Eye (tissue), 1 donor: ENCODE measurements at regions not wholly inside any gene's neighbourhood (a gene's known extent, or its start where the extent isn't known, plus 50 kb on each side); places are given as distances from the start of the nearest gene placed in this dataset.
"Not testable (repeated sequence)": the region's sequence is repeated elsewhere in the genome, so short reads cannot be mapped to it uniquely, and the experiment has no call there.

ENCODE experiments used
- DNase-seq: peaks from one replicate; pipeline ENCODE4 v3.0.0-alpha.2; 2015

- peak; percentile 58 for DNase-seq
These were observed 568.1 kb upstream of the LRRN3 start for GRCh38 chr7:110522761-110523200.

- DNase-seq: no peak
These were observed 561.8 kb upstream of the LRRN3 start for GRCh38 chr7:110529175-110529574.

DNA sequence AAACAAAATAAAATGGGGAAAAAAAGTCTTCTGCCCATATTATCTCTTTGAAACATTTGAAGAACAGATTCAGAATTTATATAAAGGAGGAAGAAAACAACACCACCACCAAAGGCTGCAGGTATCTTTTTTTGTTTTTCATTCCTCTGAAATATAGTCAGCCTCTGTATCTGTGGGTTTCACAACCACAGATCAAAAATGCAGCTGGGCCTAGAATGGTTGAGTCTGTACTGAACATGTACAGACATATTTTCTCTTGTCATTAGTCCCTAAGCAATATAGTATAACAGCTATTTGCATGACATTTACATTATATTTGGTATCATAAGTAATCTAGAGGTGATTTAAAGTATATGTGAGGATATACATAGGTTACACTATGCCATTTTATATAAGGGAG is 559.7 kb upstream of the LRRN3 start:
- DNase-seq: no peak

GRCh38 chr7:110534241-110534931 is 556.5 kb upstream of the LRRN3 start:
- peak; percentile 7 for DNase-seq

- no peak for DNase-seq
These were observed 551.7 kb upstream of the LRRN3 start for GRCh38 chr7:110539216-110539615.

DNA sequence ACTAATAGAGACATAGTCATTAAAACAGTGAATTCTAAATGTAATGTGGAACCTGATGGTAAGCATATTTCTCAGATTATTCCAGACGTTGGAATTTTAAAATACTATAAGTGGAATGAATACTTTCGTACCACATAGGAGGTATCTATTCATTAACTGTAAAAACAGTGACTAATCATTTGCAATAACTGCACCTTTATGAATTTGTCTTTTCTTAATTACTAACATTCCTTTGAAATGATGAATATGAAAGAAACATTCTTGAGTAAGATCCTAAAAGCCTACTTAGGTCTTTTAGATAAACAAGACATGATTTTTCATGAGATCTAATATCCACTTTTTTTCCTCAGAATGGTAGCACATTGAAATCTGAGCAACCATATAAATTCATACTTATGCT is 549.0 kb upstream of the LRRN3 start:
- no peak for DNase-seq

GRCh38 chr7:110544194-110544593 is 546.7 kb upstream of the LRRN3 start:
- DNase-seq: no peak

DNA sequence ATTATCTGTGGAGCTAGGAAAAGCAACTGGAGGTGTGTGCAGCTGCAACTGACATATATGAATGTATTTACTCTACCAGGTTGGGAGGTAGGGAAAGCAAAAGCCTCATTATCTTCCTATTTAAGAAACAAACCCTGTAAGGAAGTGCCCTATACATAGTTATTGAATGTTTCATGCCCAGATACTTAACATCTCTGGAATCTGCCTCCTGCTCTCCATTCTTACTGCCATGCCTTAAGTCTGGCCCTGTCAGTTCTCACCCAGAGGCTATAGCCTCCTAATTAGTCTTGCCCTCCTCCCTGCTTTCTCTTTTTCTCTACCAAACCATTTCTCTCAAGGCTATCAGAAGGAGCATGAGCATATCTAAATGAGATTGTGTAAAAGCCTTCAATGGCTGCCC is 542.6 kb upstream of the LRRN3 start:
- no peak for DNase-seq

DNA sequence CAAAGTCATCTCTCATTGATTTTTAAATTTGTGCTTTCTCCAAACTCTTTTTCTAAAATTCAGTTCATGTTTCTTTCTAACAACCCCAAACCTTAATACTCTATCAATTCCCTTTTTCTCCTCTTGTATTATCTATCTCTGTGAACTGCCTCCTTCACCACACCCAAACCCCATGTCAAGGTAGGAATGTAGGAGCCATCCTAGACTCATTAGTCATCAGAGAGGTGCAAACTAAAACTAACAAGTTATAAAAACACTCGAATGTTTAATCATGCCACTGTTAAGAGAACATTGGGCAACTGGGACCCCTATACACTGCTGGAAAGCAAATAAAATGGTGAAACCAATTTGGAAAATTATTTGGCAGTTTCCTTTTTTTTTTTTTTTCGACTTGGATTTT is 533.8 kb upstream of the LRRN3 start:
- no peak for DNase-seq

GRCh38 chr7:110563286-110563685 is 527.6 kb upstream of the LRRN3 start:
- DNase-seq: not testable (repeated sequence)

DNA sequence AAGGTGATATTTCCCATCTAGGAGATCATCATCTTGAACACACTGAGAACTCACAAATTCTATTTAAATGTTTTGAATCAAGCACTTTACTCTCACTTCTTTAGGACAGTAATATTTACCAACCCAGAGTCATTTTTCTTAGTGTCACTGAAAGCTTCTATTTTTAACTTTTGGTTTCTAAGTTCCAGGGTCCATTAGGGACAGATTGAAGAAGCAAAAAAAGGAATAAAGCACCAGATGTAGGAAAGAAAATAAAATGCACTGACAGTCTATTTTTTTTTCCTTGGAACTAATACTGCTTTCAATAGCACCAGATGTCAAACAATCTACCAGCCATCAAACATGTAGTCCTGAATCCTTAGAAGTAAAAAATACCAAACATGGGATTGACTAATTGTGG is 526.7 kb upstream of the LRRN3 start:
- DNase-seq: no peak

DNA sequence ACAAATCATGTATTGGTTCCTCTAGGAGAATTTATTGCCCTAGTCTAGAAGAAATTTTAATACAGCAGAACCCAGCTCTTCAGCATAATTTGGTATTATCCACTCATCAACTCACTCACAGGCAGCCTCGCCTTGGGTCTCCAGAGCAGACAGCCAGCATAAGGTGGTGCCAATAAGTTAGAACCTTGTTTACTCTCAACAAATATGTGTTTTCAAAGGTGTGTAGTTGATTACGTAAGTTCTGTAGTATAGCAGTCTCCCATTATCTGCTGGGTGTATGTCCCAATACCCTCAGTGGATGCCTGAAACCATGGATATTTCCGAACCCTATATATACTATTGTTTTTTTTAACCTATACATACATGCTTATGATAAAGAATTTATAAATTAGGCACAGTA is 522.5 kb upstream of the LRRN3 start:
- no peak for DNase-seq

- DNase-seq: no peak
These were observed 522.0 kb upstream of the LRRN3 start for GRCh38 chr7:110568932-110569331.

DNA sequence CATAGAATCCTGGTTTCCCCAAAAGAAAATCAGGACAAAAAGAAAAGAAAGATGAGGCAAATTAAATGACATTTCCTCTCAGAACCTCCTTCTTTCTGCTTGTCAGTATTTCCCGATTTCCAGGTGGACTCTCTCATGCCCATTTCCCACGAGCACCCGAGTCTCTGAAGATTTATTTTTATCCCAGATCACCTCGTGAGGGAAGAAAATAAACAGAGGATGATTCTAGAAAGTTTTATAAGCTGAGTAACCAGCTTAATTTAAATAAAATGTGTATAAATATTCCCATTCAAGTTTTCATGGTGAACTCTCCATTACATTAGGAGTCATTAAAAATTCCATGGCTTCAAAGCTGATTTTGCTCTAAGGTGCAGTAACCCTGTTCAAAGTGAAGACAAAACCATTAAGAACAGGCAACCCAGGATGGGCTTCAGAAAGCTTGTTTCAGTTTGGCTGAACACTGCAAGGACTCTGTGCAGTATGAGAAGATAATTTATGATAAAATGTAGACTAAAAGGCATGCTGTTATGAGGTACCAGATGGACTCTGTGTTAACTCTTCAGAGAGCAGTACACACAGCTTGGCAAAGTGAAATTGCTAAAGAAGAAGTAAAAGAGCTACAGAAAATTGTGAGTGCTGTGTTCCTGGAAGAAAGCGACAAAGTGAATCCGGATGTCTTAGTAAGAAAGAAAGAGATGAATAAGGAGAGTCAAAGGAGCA is 521.3 kb upstream of the LRRN3 start:
- no peak for DNase-seq

GRCh38 chr7:110573862-110574528 is 516.9 kb upstream of the LRRN3 start:
- DNase-seq: no peak

DNA sequence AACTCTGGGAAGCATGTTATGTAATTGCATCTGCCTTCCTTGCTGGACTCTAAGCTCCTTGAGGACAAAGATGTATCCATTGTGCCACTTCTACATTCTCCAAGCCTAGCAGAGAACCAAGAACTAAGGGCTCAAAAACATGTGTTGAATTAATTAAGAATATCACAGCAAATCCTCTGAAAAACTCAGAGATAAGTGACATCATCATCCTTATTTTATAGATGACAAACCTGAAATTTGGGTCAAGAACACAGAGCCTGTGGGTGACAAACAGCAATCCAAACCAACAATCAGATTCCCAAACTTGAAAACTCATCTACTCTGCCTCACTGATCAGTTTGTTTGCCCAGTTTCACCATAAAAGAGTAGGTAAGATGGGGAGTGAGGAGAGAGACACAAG is 503.6 kb upstream of the LRRN3 start:
- no peak for DNase-seq

DNA sequence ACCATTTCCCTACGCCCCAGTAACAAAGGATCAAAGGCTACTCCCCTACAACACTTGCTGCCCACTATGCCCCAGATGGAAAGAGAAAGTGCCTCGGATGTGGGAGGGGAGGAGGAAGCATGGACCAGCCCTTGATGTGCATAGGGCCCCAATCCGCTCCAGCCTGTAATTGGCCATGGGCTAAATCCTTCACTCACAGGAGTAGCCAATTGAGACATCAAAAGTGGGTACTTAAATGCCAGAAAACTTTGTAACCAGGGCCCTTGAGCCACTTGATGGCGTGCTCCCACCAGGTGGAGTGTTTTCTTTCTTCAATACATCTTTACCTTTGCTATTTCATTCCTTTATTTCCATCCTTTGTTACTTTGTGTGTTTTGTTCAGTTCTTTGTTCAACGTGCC is 500.5 kb upstream of the LRRN3 start:
- no peak for DNase-seq

- peak; percentile 27 for DNase-seq
These were observed 499.6 kb upstream of the LRRN3 start for GRCh38 chr7:110591341-110591740.

- DNase-seq: no peak
These were observed 498.4 kb upstream of the LRRN3 start for GRCh38 chr7:110592557-110592956.

DNA sequence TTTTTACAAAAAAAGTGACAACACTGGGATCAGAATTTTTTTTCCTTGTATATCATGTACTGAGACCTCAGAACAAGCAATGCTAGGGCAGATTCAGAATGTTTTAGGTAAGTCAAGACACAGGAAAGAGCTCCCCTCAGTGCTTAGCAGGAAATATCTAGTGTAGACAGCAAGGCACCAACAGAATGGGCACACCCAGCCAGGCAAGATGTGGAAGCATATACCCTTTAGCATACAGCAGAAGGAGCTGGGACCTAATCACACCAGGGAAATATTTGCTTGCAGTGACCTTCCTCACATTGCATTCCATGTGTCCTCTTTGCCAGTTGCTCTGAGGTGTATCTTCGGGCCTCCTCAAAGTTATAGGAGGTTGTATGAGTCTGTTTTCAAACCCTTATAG is 497.6 kb upstream of the LRRN3 start:
- DNase-seq: no peak

GRCh38 chr7:110595694-110596093 is 495.2 kb upstream of the LRRN3 start:
- DNase-seq: no peak

DNA sequence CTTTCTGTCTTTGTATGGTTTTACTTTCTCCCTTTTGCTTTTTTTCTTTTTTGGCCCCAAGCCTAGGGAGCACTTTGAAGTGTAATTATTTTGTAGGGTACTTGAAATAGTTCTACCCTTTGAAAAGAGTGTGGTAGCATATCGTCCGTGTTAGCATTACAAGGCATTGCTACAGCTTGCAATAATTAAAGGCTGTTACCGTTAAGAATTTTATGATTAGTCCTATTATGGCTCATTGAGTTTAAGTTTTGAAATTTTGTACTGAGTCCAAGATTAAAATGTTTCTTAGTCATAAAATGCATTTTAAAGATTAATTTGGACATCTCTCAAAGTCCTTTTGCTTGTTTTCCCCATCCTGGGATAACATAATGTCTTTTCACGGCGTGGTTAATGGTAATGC is 490.0 kb upstream of the LRRN3 start:
- DNase-seq: no peak

GRCh38 chr7:110601710-110602109 is 489.2 kb upstream of the LRRN3 start:
- DNase-seq: no peak

DNA sequence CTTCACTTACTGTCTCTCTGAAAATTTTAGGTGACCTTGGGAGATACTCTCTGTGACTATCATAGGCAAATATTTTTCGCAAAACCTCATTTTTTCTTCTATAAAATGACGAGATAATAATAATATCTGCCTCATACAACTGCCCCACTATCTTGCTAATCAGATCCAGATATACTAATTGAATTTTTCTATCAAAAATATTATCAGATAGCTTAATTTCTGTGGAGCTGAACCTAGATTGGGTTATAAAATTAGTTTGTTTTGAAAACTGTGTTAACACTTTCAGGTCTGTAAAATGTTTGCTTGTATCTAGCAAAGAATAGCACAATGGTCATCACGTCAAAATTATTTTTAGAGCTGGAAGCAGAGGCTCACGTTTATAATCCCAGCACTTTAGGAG is 486.7 kb upstream of the LRRN3 start:
- no peak for DNase-seq
